OCI-LY1 (cell line): ENCODE measurements at regions not wholly inside any gene's neighbourhood (a gene's known extent, or its start where the extent isn't known, plus 50 kb on each side); places are given as distances from the start of the nearest gene placed in this dataset.

Experiments
- EZH2 ChIP-seq: fragments of 200-600 bp; sonication (generic), shearing (Covaris generic); IDR thresholded peaks from 2 replicates; pipeline ENCODE4 v1.8.0; 2017; ENCODE audit warnings: borderline replicate concordance, mixed run types, mild to moderate bottlenecking, antibody characterized with exemption, low read length, moderate library complexity, mixed read lengths
- TF ChIP-seq, protein P1 (sequence below): fragments of 200-600 bp; sonication (generic), shearing (Covaris generic); IDR thresholded peaks from 2 replicates; pipeline ENCODE4 v1.5.1; 2017; ENCODE audit warnings: mild to moderate bottlenecking, antibody characterized with exemption, low read length, moderate library complexity, mixed read lengths

DNA sequence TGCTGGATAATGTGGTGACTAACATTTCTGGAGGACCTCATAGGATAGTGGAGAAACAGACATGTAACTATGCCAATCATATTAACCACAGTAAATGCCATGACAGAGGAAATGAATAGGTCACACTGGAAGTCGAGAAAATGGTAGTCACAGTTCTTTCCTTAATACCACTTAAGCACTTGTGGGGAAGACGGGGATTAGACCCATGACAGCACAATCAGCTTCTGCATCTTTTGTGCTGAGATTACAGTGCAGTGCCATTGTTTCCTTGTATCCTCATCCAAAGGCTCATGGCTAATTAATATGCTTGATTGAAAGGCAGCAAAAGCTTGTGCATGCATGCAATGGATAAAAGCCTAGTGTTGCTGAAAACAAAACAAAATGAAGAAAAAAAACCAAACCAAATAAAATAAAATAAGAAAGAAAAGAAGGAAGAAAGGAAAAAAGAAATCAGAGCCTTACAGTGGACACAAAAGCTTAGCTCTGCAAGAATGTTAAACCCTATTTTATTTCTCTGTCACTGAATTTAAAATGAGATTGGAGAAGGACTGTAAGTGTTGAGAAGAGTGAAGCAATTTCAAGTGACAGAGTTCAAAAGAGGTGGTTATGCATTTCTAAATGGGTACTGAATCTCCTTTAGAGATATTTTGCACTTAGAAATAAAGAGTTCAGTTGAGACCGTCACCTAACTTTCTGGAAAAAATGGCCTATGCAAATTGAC is 1011.9 kb downstream of the CDH8 start:
- no peak for TF ChIP-seq EZH2
- TF ChIP-seq, protein P1, sequence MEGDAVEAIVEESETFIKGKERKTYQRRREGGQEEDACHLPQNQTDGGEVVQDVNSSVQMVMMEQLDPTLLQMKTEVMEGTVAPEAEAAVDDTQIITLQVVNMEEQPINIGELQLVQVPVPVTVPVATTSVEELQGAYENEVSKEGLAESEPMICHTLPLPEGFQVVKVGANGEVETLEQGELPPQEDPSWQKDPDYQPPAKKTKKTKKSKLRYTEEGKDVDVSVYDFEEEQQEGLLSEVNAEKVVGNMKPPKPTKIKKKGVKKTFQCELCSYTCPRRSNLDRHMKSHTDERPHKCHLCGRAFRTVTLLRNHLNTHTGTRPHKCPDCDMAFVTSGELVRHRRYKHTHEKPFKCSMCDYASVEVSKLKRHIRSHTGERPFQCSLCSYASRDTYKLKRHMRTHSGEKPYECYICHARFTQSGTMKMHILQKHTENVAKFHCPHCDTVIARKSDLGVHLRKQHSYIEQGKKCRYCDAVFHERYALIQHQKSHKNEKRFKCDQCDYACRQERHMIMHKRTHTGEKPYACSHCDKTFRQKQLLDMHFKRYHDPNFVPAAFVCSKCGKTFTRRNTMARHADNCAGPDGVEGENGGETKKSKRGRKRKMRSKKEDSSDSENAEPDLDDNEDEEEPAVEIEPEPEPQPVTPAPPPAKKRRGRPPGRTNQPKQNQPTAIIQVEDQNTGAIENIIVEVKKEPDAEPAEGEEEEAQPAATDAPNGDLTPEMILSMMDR: no peak
